Endothelial cell of umbilical vein (primary cell): ENCODE measurements at regions not wholly inside any gene's neighbourhood (a gene's known extent, or its start where the extent isn't known, plus 50 kb on each side); places are given as distances from the start of the nearest gene placed in this dataset.

ENCODE experiments used
- BruUV-seq: library from RNA; stranded (reverse); fragments of 400-500 nt; replicated peaks from 2 replicates; lab custom pipeline; 2021; lab: Mats Ljungman, UMichigan
- CTCF ChIA-PET: fragments of 300-600, 350-600 bp; sonication (Branson Sonifier 250); formaldehyde crosslinking; loops from one replicate; lab custom pipeline; 2021; ENCODE audit warnings: antibody characterized with exemption, inconsistent platforms; lab: Charles Lee
- POLR2A ChIA-PET: fragments of 300-600, 350-600 bp; sonication (Branson Sonifier 250); formaldehyde crosslinking; loops from one replicate; lab custom pipeline; 2021; ENCODE audit warnings: antibody characterized with exemption, inconsistent platforms; lab: Charles Lee
- DNase-seq: peaks from one replicate; pipeline ENCODE4 v3.0.0-alpha.2; 2011; ENCODE audit warnings: low read depth, low spot score
- FAIRE-seq: peaks from 2 replicates; lab custom pipeline; 2011; peaks lifted over from hg19 to GRCh38; lab: Jason Lieb, UNC
- H2AFZ ChIP-seq: 2 replicates; pipeline ENCODE4 v1.6.0; 2012; ENCODE audit warnings: low read depth, low read length, control low read depth, inconsistent platforms
- H3K27ac ChIP-seq: 2 replicates; pipeline ENCODE4 v1.5.1; 2011; ENCODE audit warnings: low read depth, mild to moderate bottlenecking, control low read depth, low read length, moderate library complexity; ENCODE audit not compliant: insufficient read depth
- H3K27me3 ChIP-seq, 2 experiments: 2 replicates each; pipeline versions ENCODE4 v1.6.0 to v1.6.1; 2011; ENCODE audit warnings: low read length in 2 of 2, mixed read lengths in 1 of 2; ENCODE audit not compliant: control insufficient read depth in 2 of 2, insufficient read depth in 2 of 2
- H3K36me3 ChIP-seq, 2 experiments: 2 replicates in 1 of 2; 3 replicates in 1 of 2; pipeline ENCODE4 v1.5.1; 2011; ENCODE audit warnings: low read length in 2 of 2, mild to moderate bottlenecking in 1 of 2, moderate library complexity in 1 of 2; ENCODE audit not compliant: control insufficient read depth in 2 of 2, insufficient read depth in 2 of 2; ENCODE audit errors: extremely low read depth in 1 of 2
- H3K4me1 ChIP-seq: 3 replicates; pipeline ENCODE4 v1.5.1; 2011; ENCODE audit warnings: mild to moderate bottlenecking, low read length; ENCODE audit not compliant: control insufficient read depth, insufficient read depth; ENCODE audit errors: extremely low read depth
- H3K4me2 ChIP-seq: 2 replicates; pipeline ENCODE4 v1.6.1; 2011; ENCODE audit warnings: low read length, control low read depth, mixed read lengths; ENCODE audit not compliant: insufficient read depth
- H3K4me3 ChIP-seq, 3 experiments: fragments of 200-600 bp in 1 of 3; sonication (generic), shearing (Covaris generic) in 1 of 3; replicated peaks in 1 of 3; 2 replicates each; pipeline ENCODE4 v1.5.1; 2011 to 2016; ENCODE audit warnings: control low read depth in 3 of 3, low read length in 3 of 3, mild to moderate bottlenecking in 2 of 3, inconsistent platforms in 1 of 3, low read depth in 1 of 3, moderate library complexity in 1 of 3; ENCODE audit not compliant: insufficient read depth in 1 of 3
- H3K79me2 ChIP-seq: 2 replicates; pipeline ENCODE4 v1.6.0; 2012; ENCODE audit warnings: low read length, inconsistent platforms; ENCODE audit not compliant: control insufficient read depth, insufficient read depth
- H3K9ac ChIP-seq: replicated peaks from 2 replicates; pipeline ENCODE3; 2011; ENCODE audit warnings: low read length, control low read depth; ENCODE audit not compliant: insufficient read depth; ENCODE audit errors: extremely low read depth
- H3K9me1 ChIP-seq: replicated peaks from 3 replicates; pipeline ENCODE4 v1.6.0; 2011; ENCODE audit warnings: mild to moderate bottlenecking, low read length; ENCODE audit not compliant: control insufficient read depth, insufficient read depth; ENCODE audit errors: extremely low read depth
- H3K9me3 ChIP-seq: replicated peaks from 2 replicates; pipeline ENCODE4 v1.5.1; 2012; ENCODE audit warnings: low read length, inconsistent platforms; ENCODE audit not compliant: control insufficient read depth, insufficient read depth
- H4K20me1 ChIP-seq: replicated peaks from 2 replicates; pipeline ENCODE3; 2011; ENCODE audit warnings: mild to moderate bottlenecking, low read length; ENCODE audit not compliant: control insufficient read depth, insufficient read depth; ENCODE audit errors: extremely low read depth
- EZH2 ChIP-seq: IDR thresholded peaks from 2 replicates; pipeline ENCODE4 v1.6.1; 2012; ENCODE audit warnings: borderline replicate concordance, low read depth, mild to moderate bottlenecking, moderate library complexity, low read length, inconsistent platforms; ENCODE audit not compliant: severe bottlenecking
- FOS ChIP-seq: IDR thresholded peaks from 2 replicates; pipeline ENCODE4 v1.6.1; 2011; ENCODE audit warnings: mild to moderate bottlenecking, low read length, moderate library complexity, borderline replicate concordance; ENCODE audit not compliant: insufficient read depth
- GATA2 ChIP-seq: IDR thresholded peaks from 2 replicates; pipeline ENCODE4 v1.7.0; 2011; ENCODE audit warnings: low read depth, mild to moderate bottlenecking, moderate library complexity, mixed read lengths, low read length; ENCODE audit not compliant: insufficient read length, insufficient read depth
- JUN ChIP-seq: IDR thresholded peaks from 2 replicates; pipeline ENCODE4 v1.6.1; 2011; ENCODE audit warnings: borderline replicate concordance, low read depth; ENCODE audit not compliant: insufficient read length, insufficient read depth
- MYC ChIP-seq: IDR thresholded peaks from one replicate; pipeline ENCODE4 v1.6.1; 2011; ENCODE audit warnings: mild to moderate bottlenecking, low read depth, low read length
- POLR2A ChIP-seq: IDR thresholded peaks from 2 replicates; pipeline ENCODE4 v1.6.1; 2012; ENCODE audit warnings: low read depth, mild to moderate bottlenecking, control low read depth, low read length
- POLR2AphosphoS5 ChIP-seq: IDR thresholded peaks from 2 replicates; pipeline ENCODE4 v1.6.1; 2012; ENCODE audit warnings: low read depth, mild to moderate bottlenecking, control low read depth, low read length, moderate library complexity; ENCODE audit not compliant: insufficient read depth
- dilution Hi-C: fragments of 300-500 bp; cut with MboI; formaldehyde crosslinking; loops from one replicate; pipeline ENCODE4 v1.15.0; 2019; ENCODE audit warnings: low sequenced_read_pairs; ENCODE audit not compliant: extremely low pct_ligation_motif_present
- intact Hi-C: fragments of 100-400 bp; cut with micrococcal nuclease; formaldehyde crosslinking; loops from one replicate; pipeline ENCODE4 v1.10.0; 2022
- TF ChIP-seq, protein P1 (sequence below), 2 donors: IDR thresholded peaks; 1 replicate in 1 of 2; 2 replicates in 1 of 2; pipeline ENCODE4 v1.5.1; 2011; ENCODE audit warnings: low read length in 2 of 2, mild to moderate bottlenecking in 2 of 2, moderate library complexity in 2 of 2, control low read depth in 1 of 2, inconsistent platforms in 1 of 2, low read depth in 1 of 2; ENCODE audit not compliant: insufficient read depth in 1 of 2; ENCODE audit errors: extremely low read depth in 1 of 2
- TF ChIP-seq, protein P2 (sequence below): IDR thresholded peaks from 2 replicates; pipeline ENCODE4 v1.6.1; 2011; ENCODE audit not compliant: insufficient read depth, insufficient read length

DNA sequence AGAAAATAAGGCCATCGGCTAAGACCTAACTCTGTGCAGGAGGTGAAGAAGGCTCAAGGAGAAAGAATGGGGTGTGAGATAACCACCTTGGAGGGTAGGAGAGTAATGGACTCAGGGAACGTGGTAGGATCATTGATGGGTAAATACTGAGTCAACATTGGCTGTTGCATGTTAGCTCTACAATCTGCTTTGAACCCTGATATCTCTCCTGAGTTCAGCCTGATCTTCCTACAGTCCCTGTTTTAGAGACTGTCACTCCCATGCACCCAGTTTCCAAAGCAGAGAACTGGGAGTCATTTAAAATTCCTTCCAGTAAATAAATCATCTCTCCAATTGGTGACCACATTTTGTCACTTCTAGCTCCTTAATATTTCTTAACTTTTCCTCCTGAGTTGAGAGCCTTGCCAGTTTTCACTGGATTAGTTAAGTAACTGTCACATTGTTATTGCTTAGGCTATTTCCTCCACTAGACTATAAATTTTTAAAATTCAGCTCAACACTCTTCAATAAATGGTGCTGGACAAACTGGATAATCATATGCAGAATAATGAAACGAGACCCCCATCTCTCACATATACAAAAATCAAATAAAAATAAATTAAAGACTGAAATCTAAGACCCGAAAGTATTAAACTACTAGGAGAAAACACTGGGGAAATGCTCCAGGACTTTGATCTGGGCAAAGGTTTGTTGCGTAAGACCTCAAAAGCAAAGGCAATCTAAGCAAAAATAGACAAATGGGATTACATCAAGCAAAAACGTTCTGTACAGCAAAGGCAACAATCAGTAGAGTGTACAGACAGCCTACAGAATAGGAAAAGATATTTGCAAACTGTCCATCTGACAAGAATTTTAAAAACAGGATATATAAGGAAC lies 138.9 kb upstream of the TMEM170B start:
- Histone ChIP-seq H3K4me3 (no peak overlapping the region), H3K27ac (no peak overlapping the region), H3K9me1 (no peaks in the 10 kb centered on the region), H3K9ac (no peak overlapping the region), H3K36me3 (no peaks in the 10 kb centered on the region), H2AFZ (no peak overlapping the region), H3K27me3 (peaks cover 0 to 5% of the 10 kb centered on the region in 2 experiments), H3K9me3 (no peaks in the 10 kb centered on the region), H3K4me2 (no peak overlapping the region), H3K79me2 (no peaks in the 10 kb centered on the region), H4K20me1 (no peaks in the 10 kb centered on the region), H3K4me1 (peaks cover 2% of the 10 kb centered on the region)
- no peak for TF ChIP-seq JUN
- TF ChIP-seq EZH2, result no peak
- no peak for TF ChIP-seq GATA2
- TF ChIP-seq MYC, result no peak
- no peak for TF ChIP-seq FOS
- TF ChIP-seq, protein P1, sequence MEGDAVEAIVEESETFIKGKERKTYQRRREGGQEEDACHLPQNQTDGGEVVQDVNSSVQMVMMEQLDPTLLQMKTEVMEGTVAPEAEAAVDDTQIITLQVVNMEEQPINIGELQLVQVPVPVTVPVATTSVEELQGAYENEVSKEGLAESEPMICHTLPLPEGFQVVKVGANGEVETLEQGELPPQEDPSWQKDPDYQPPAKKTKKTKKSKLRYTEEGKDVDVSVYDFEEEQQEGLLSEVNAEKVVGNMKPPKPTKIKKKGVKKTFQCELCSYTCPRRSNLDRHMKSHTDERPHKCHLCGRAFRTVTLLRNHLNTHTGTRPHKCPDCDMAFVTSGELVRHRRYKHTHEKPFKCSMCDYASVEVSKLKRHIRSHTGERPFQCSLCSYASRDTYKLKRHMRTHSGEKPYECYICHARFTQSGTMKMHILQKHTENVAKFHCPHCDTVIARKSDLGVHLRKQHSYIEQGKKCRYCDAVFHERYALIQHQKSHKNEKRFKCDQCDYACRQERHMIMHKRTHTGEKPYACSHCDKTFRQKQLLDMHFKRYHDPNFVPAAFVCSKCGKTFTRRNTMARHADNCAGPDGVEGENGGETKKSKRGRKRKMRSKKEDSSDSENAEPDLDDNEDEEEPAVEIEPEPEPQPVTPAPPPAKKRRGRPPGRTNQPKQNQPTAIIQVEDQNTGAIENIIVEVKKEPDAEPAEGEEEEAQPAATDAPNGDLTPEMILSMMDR (IDR thresholded peaks at IDR 0.05; ENCODE audit: extremely low read depth in 1 of 2, insufficient read depth in 1 of 2, low read depth in 1 of 2, low read length in 2 of 2), result no peak
- TF ChIP-seq POLR2AphosphoS5, result no peak
- no peak for TF ChIP-seq POLR2A
- TF ChIP-seq, protein P2, sequence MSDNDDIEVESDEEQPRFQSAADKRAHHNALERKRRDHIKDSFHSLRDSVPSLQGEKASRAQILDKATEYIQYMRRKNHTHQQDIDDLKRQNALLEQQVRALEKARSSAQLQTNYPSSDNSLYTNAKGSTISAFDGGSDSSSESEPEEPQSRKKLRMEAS, result no peak
- intact Hi-C loops (no loop called here), dilution Hi-C loops (no loop called here)
- FAIRE-seq, result peak; percentile 59
- no TSS peak for BruUV-seq
- CTCF ChIA-PET, result interaction anchor here (0.7 to 0.8 kb wide), 2 partner anchors 12 to 1514 kb away, joined by 3 to 4 read pairs; no protein-coding TSS in a partner anchor
- POLR2A ChIA-PET, result no interaction called here
- no peak for DNase-seq
